ENCODE measurements at regions not wholly inside any gene's neighbourhood (a gene's known extent, or its start where the extent isn't known, plus 50 kb on each side); places are given as distances from the start of the nearest gene placed in this dataset.

- H3K9me2 ChIP-seq (replicated peaks; ENCODE audit: insufficient read depth, low read length), result no peaks in the 10 kb centered on the region
- H3K79me2 ChIP-seq (ENCODE audit: insufficient read depth, low read length), result no peaks in the 10 kb centered on the region
- H4K20me1 ChIP-seq (ENCODE audit: low read depth, low read length), result no peaks in the 10 kb centered on the region
- TF ChIP-seq, protein P1, sequence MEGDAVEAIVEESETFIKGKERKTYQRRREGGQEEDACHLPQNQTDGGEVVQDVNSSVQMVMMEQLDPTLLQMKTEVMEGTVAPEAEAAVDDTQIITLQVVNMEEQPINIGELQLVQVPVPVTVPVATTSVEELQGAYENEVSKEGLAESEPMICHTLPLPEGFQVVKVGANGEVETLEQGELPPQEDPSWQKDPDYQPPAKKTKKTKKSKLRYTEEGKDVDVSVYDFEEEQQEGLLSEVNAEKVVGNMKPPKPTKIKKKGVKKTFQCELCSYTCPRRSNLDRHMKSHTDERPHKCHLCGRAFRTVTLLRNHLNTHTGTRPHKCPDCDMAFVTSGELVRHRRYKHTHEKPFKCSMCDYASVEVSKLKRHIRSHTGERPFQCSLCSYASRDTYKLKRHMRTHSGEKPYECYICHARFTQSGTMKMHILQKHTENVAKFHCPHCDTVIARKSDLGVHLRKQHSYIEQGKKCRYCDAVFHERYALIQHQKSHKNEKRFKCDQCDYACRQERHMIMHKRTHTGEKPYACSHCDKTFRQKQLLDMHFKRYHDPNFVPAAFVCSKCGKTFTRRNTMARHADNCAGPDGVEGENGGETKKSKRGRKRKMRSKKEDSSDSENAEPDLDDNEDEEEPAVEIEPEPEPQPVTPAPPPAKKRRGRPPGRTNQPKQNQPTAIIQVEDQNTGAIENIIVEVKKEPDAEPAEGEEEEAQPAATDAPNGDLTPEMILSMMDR (IDR thresholded peaks at IDR 0.05; ENCODE audit: insufficient read depth, low read length, poor library complexity, severe bottlenecking), result no peak
- TF ChIP-seq EZH2phosphoT487 (conservative IDR thresholded peaks at IDR 0.05; ENCODE audit: low read length), result no peak
- H2AFZ ChIP-seq (ENCODE audit: low read depth, low read length, severe bottlenecking), result no peak overlapping the region
- no peak overlapping the region for H3K4me2 ChIP-seq (ENCODE audit: low read depth, low read length, poor library complexity, severe bottlenecking)
- H3K27me3 ChIP-seq (ENCODE audit: low read length), result no peaks in the 10 kb centered on the region
- H3F3A ChIP-seq (ENCODE audit: insufficient read depth), result no peaks in the 10 kb centered on the region
- no peak overlapping the region for H3K4me3 ChIP-seq (ENCODE audit: insufficient read depth, low read length, poor library complexity, severe bottlenecking)
- no peak overlapping the region for H3K9ac ChIP-seq (ENCODE audit: low read length)
- H3K36me3 ChIP-seq (ENCODE audit: low read length), result no peaks in the 10 kb centered on the region
- H3K27ac ChIP-seq (ENCODE audit: low read depth, low read length), result no peak overlapping the region
- H3K9me3 ChIP-seq (ENCODE audit: insufficient read depth, low read length), result no peaks in the 10 kb centered on the region
Measured at GRCh38 chr5:164071671-164072070, 566.3 kb downstream of the MAT2B start.

DNA sequence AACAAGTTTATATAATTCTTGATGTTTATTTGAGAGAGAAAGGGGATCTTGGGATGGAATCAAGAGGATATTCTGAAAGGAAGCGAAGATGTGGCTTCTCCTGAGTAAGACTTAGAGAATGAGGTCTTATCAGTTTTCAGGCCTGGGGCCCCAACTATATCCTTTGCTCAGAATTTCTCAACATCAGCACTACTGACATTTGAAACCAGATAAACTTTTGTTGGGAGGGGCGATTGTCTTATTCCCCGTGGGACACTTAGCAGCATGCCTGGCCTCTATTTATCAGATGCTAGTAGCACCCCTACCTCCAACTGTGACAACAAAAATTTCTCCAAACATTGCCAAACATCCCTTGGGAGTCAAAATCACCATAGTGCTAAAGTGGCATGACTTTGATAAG, 567.7 kb downstream of the MAT2B start:
- H2AFZ ChIP-seq (ENCODE audit: low read depth, low read length, severe bottlenecking), result no peak overlapping the region
- no peaks in the 10 kb centered on the region for H3K36me3 ChIP-seq (ENCODE audit: low read length)
- H3K9ac ChIP-seq (ENCODE audit: low read length), result no peak overlapping the region
- H3K27me3 ChIP-seq (ENCODE audit: low read length), result no peaks in the 10 kb centered on the region
- TF ChIP-seq, protein P1 (IDR thresholded peaks at IDR 0.05; ENCODE audit: insufficient read depth, low read length, poor library complexity, severe bottlenecking), result no peak
- no peak for TF ChIP-seq EZH2phosphoT487 (conservative IDR thresholded peaks at IDR 0.05; ENCODE audit: low read length)
- H3K9me3 ChIP-seq (ENCODE audit: insufficient read depth, low read length), result no peaks in the 10 kb centered on the region
- no peaks in the 10 kb centered on the region for H4K20me1 ChIP-seq (ENCODE audit: low read depth, low read length)
- no peaks in the 10 kb centered on the region for H3K79me2 ChIP-seq (ENCODE audit: insufficient read depth, low read length)
- no peak overlapping the region for H3K4me2 ChIP-seq (ENCODE audit: low read depth, low read length, poor library complexity, severe bottlenecking)
- H3K4me3 ChIP-seq (ENCODE audit: insufficient read depth, low read length, poor library complexity, severe bottlenecking), result no peak overlapping the region
- H3F3A ChIP-seq (ENCODE audit: insufficient read depth), result no peaks in the 10 kb centered on the region
- no peaks in the 10 kb centered on the region for H3K9me2 ChIP-seq (replicated peaks; ENCODE audit: insufficient read depth, low read length)
- H3K27ac ChIP-seq (ENCODE audit: low read depth, low read length), result no peak overlapping the region

DNA sequence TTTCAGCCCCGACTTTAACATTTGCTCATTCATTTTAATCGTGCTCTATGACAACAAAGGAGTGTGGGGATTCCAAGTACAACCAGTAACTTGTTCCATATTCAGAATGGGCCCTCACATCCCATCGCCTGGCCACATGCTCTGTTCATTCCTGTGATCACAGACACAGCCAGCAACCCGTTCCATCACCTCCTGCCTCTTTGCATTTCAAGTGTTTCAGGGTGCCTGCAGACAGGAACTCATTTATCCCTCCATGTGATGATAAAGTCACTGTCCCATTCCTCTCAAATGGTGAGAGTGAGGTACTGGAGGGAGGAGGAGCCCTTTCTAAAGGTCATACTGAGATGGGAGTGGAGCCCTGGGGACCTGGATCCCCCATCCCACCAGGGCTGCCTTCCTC, 571.1 kb downstream of the MAT2B start:
- Histone ChIP-seq H3K36me3 (ENCODE audit: low read length) (no peaks in the 10 kb centered on the region), H3K9me2 (replicated peaks; ENCODE audit: insufficient read depth, low read length) (no peaks in the 10 kb centered on the region), H3K9me3 (ENCODE audit: insufficient read depth, low read length) (no peaks in the 10 kb centered on the region), H4K20me1 (ENCODE audit: low read depth, low read length) (no peaks in the 10 kb centered on the region), H2AFZ (ENCODE audit: low read depth, low read length, severe bottlenecking) (no peak overlapping the region), H3K9ac (ENCODE audit: low read length) (no peak overlapping the region), H3K4me3 (ENCODE audit: insufficient read depth, low read length, poor library complexity, severe bottlenecking) (no peak overlapping the region), H3K79me2 (ENCODE audit: insufficient read depth, low read length) (no peaks in the 10 kb centered on the region), H3K27ac (ENCODE audit: low read depth, low read length) (no peak overlapping the region), H3K4me2 (ENCODE audit: low read depth, low read length, poor library complexity, severe bottlenecking) (no peak overlapping the region), H3F3A (ENCODE audit: insufficient read depth) (no peaks in the 10 kb centered on the region), H3K27me3 (ENCODE audit: low read length) (no peaks in the 10 kb centered on the region)
- no peak for TF ChIP-seq EZH2phosphoT487 (conservative IDR thresholded peaks at IDR 0.05; ENCODE audit: low read length)
- TF ChIP-seq, protein P1 (IDR thresholded peaks at IDR 0.05; ENCODE audit: insufficient read depth, low read length, poor library complexity, severe bottlenecking), result no peak

Measured in SU-DHL-6 (cell line).